Inflammatory macrophage (primary cell): ENCODE measurements at regions not wholly inside any gene's neighbourhood (a gene's known extent, or its start where the extent isn't known, plus 50 kb on each side); places are given as distances from the start of the nearest gene placed in this dataset.

Source experiments
- DNase-seq, 2 donors: peaks; one replicate each; pipeline ENCODE4 v3.0.0-alpha.2; 2020 to 2022

DNA sequence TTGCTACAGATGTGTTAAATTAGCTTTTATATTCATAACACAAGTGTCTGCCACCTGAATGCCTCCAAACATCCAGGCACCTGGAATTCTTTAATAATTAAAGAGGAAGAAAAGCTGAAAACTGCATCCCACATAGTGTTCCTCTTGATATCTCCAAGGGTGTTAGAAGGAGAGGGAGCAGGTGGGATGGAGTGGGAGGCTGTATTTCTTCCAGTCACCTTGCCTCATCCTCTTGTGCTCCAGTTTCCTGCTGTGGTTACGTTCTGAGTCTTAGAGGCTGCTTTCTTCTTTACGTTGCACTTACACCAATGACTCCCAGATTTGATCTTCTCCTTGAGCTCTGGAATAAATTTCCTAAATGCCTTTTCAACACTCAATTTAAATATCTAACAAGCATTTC, 230.3 kb upstream of the LYPLAL1 start:
- no peak for DNase-seq

DNA sequence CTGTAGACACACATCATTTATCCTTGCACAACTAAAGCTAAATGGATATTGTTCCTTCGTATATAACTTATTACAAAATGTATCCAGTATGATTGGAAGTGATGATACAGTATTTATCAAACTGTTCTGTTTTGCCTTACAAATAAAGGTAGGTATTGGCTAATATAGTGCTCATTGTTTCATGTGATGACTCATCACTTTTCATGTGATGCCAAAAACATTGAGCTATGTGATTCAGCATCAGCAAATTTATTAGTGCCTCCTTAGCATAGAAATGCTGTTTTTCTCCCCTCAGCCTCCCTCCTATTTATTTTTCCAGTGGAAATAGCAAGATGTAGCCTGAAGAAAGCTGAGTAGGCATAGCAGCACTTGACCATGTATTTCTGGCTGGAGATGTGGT, 228.6 kb upstream of the LYPLAL1 start:
- no peak for DNase-seq

DNA sequence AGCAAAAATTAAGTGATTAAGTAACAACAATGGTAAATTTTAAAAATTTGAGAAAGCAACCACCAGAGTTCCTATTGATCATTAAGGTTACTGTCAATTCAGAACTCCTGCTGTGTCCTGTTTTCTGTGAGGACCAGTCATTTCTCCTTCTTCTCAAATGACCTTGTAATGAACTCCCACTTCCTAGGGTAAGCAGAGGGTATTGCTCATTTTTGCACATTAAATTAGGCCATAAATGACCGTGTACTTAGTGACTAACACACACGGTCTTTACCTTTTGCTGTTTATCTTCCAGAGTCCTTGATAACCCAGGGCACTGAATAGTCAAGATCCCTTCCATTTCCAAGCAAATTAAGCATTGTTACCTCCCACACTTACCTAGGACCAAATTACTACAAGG, 227.5 kb upstream of the LYPLAL1 start:
- no peak for DNase-seq

DNA sequence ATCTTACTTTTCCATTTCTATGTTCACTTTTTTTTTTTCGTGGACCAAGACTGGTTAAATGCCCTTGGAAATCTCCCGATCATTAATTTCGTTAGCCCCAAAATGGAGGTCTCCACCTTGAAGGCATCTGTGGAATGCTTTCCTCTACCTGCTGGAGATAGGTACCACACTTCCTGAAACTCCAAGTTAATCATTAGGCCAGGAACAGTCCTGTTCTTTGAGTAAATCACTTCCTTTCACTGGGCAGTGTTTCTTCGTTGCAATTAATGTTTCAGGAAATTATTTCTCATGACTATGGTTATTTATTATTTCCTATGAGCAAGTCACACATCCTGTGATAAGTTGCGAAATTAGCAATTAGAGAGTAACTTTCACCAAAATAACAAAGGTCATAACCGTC, 225.2 kb upstream of the LYPLAL1 start:
- no peak for DNase-seq

DNA sequence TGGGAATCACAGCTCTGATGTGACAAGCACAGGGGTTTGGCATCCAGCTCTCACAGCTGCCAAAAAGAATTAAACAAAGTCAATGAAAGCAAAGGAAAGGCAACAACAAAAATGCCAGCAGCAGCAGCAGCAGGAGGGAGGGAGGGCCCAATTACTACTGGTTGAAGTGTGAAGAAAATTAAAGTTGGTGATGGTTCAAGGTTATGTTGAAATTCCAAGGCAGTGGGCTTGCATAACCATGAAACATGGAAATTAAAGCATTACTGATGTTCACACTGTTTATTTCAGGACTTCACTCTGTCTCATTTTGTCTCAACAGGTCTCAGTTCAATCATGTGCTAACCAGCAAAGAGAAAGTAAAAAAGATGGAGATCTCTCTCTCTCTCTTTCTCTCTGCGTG, 220.3 kb upstream of the LYPLAL1 start:
- DNase-seq = no peak

DNA sequence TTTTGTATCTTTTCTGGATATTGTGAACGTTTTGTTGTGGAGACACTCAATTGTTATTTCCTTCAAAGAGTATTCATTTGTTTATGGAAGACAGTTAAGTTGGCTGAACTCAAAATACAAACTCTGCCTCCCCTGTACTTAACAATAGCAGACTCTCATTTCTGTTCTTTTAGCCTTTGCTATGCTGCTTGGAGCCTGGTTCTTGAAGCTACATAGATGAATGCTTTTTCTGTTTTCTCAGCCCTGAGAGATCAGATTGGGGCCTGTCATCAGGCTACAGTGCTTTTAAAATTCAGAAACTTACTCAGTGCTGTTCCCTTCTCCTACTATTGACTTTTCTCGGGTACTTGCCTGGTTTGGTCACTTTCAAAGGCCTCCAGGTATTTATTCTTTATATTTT, 215.7 kb upstream of the LYPLAL1 start:
- DNase-seq = no peak

DNA sequence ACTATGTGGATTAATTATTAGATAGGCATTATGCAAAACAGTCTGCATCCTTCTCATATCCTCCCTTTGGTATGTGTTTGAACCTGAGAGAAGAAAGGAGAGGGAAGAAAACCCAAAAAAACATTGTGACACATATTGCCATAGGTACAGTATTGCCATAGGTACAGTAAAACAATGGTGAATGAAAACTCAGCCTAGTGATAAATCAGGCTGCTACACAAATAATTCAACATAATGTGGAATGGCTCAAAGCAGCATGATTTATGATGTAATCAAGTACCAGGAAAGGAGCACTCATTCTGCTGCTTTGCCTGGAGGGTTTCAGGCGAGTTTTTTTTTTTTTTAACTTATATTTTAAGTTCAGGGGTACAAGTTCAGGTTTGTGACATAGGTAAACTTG, 213.9 kb upstream of the LYPLAL1 start:
- no peak for DNase-seq

DNA sequence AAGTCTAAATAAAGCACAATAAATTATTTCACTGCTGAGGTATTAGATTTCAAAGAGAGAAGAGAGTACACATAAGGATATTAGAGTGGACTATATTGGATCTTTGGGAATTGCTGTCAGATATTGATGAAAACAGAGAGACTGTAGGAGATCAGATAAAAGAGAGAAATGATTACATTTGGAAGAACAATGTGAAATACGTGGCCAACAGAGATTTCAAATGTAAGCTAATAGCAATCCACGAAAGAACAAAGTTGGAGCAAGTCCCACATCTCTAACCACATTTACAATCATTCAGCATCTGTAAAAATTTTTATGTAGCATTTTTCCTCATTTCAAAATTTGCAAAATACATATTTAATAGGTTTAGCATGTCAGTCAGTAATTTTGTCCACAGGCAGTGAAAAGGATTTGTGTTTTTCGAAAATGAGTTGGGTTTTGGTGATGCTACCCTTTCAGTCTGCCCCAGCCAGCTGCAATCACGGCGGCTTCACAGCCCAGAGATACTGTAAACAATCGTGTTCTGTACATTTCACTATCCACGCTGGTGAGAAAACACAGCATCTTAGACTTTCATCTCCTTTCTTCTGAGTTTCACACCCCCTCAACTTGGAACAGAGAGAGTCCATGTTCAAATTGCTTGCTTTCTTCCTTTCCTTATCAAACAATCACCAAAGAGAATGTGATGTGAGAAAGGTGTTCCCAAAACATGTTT, 209.1 kb upstream of the LYPLAL1 start:
- DNase-seq = no peak

DNA sequence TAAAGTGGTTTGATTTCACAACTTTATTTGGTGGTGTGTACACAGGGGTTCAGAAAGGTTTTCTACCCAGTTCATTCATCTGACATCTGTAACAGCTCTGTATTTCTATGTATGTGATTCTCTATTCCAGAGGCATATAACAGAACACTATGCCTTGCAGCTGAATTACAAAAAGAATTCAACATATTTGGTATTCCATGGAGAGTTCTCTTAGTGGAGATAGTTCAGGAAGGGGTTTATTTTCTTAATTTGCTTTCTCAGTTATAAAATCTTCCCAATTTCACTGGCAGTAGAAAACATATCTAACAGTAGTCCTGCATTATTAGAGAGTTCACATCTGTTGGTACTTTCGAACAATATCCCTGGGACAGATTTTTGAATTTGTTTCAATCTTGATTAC, 207.9 kb upstream of the LYPLAL1 start:
- DNase-seq = no peak

DNA sequence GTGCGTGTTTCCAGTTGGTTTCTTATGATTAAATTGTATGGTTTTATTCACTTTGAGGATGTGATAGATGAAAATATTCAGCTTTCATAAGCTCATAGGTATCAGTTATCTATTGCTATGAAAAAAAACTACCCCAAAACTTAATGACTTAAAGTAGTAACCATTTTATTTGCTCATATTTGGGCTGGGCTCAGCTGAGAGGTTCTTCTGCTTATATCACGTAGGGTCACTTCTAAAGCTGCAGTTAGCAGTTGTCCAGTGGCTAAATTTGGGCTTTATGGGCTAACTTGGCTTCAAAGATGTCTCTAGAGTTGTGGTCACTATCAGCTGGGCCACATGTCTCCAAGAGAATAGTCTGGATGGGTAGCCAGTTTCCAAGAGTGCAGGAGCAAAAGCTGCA, 206.4 kb upstream of the LYPLAL1 start:
- DNase-seq = no peak

DNA sequence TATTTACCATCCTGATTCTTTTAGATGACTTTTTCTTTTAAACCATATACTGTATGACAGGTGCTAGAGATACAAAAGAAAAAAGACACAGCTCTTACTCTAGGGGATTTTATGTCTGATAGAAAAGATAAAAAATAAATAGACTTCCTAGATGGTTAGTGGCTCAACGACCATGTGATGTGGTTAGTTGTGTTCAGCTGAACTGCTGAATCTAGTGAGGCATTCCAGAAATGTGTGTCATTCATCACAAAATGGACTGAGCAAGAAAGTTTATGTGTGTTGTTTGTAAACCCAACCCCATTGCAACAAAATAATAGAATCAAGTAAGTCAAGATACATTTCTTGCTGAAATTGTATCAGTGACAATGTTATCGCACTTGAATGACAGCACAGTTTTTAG, 205.8 kb upstream of the LYPLAL1 start:
- no peak for DNase-seq

DNA sequence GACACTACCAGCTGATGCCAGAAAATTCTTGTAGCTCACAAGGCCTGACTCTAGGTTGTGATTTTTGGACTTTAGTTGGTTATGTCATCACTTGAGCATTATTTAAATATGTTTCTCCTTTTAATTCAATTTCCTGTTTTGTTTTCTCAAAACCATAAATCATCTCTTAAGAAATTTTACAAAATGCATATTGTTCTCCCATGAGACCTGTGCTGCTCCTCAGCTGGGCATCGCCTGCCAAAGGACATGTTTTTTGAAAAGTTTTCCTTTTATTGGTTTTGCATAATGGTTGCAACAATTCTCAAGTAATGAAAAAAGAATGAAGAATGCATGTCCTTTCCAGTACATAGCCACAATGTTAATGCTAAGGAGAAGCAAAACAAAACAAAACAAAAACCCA, 204.7 kb upstream of the LYPLAL1 start:
- DNase-seq = no peak

DNA sequence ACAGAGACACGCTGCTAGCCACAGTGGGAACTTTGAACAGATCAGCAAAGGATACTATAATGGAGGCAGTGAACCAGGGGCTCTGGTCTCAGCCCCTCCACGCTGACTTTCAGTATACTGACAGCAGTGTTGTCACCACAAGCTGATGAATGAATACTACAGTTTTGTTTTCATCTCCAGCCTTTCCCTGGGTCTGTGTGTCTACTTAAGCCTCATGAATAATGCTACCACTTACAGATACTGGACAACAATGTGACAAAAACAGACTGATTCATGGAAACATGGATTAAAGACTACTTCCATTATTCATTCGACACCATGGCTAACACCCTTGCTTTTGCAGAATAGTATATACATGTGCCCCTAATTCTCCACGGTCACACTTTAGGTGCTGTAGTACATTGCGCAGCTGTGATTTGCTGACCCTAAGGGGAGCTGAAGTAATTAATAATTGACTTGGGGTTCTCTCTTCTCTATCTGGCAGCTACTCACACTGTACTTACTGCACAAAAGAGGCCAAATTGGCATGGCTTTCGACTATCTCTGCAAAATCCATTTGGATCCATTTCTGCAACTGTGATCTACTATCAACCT, 203.2 kb upstream of the LYPLAL1 start:
- no peak for DNase-seq

DNA sequence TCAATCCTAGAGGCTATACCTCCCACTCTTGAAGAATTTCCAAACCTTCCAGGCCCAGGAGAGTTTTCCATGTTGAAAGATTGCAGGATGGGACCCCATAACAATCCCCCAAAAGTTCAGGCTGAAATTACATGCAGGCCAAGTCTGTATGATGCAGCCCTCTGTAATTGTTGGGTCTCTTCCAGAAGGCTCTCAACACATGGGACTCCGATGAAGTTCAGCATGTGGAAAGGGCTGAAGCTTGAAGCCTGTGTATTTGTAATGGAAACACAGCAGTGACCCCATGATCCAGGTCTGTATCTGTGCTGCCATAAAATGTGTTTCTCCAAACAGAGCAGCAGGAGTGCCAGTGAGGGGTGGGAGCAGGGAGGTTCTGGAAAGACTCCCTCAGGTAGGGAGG, 202.5 kb upstream of the LYPLAL1 start:
- no peak for DNase-seq

DNA sequence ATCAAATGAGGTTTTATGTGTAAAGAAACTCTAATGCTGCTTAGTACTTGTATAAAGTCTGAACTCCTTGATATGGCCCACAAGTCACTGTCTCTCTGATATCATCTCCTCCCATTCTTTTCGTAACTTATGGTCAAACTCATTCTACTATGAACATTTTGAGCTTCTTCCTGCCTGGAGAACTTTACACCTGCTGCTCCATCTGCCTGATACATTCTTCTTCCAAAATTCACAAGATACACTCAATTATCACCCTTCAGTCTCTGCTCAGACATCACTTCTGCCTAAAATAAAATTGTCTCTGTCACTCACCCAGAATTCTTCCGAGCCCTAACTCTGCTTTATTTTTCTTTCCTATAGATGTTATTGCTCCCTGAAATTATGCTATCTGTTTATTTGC, 192.8 kb upstream of the LYPLAL1 start:
- no peak for DNase-seq

DNA sequence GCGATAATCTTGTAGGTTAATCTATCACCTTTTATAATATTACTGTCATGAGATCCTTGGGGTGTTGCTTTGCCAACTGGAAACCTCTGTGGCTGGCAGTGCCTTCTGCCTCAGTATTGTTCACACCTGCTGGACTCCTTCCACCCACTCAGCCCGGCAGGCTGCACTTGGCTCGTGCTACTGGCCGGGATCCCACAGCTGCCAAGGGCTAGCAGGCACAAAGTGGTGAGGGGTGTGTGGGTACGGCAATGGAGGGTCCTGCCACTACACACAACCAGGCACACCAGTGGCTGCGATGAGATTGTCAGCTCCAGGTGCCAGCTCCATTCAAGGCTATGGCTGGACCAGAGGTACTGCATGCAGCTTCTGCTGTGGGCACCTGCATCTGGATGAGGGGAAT, 191.2 kb upstream of the LYPLAL1 start:
- no peak for DNase-seq

DNA sequence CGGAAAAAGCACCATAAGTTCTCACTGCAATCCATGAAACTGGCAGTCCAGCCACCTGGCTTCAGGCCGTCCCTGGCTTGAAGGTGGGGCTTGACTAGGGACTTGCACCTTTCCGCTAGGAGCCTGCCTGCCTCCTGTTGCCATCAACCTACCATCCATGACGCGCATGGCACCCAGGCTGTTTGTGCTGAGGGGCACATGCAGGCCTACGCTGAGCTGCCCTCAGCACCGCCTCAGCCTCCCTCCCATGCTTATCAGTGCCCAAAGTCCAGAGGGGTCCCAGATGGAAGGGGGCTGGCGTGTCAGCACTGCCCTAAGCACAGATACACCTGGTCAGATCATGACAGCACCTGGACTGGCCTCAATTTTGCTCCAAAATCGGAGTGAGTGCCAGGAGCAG, 190.2 kb upstream of the LYPLAL1 start:
- DNase-seq = no peak

DNA sequence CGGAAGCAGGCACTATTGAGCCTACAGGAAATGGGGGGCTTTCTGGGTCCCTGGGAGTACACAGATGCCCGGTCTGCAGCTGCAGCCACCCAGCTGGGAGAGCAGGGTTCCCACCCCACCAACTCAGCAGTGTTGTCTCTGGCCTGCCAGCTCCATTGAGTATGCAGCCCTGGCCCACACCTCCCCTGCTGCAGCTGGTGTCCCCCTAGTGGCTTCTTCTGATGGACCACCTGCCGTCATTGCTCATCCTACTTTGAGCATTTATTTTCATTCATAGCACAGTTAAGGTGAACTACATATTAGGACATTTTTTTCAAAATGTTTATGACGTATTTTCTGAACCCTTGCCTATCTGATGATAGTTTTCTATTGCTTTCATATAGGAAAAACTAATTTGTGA, 189.8 kb upstream of the LYPLAL1 start:
- no peak for DNase-seq

DNA sequence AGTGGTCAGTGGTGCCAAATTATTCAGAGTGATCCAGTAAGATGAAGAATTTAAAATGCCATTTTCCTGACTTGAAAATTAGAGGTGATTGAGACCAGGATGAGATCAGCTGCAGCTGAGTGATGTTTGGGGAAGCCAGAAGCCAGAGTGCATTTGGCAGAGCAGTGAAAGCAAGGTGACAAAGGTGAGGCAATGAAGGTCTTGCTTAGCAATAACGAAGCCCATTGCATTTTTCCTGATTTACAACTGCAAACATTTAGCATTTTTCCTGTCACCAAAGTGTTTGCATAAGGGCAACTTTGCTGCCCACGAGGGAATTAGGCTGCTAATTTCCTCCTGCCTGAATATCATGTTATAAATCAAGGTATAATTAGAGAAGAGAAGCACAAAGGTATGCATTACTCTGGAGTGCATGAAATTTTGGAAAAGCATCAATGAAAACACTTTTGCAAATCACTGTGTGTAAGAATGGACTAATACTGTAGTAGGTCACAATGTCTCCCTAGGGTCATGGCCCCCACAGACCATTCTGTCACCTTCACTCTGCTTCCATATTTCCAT, 188.2 kb upstream of the LYPLAL1 start:
- no peak for DNase-seq

DNA sequence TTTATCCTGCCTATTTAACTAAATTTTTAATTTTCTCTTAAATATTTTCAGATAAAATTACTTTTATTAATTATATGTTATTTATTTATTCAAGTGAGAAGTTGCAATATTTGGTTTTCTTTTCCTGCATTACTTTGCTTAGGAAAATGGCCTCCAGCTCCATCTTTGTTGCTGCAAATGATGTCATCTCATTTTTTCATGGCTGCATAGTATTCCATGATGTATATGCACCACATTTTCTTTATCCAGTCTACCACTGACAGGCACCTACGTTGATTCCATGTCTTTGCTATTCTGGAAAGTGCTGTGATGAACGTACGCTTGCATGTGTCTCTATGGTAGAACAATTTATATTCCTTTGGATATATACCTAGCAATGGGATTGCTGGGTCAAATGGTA, 186.9 kb upstream of the LYPLAL1 start:
- DNase-seq = no peak

DNA sequence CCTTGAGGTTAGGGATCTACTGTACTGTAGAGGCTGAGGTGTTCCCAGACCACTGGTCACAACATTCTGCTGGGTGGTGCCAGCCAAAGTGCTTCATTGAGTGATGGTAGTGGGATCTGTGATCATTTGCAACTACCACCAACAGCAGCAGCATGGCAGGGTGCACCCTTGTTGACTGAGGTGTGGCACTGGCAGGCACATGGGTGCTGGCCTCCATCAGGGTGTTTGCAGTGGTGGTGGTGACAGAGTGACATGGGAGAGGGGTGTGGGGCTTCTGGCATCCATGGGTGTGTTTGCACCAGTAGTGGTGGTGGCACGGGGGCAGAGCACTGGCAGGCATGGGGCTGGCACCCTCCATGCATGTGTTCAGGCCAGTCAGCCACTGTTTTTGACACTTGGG, 183.7 kb upstream of the LYPLAL1 start:
- DNase-seq = no peak

DNA sequence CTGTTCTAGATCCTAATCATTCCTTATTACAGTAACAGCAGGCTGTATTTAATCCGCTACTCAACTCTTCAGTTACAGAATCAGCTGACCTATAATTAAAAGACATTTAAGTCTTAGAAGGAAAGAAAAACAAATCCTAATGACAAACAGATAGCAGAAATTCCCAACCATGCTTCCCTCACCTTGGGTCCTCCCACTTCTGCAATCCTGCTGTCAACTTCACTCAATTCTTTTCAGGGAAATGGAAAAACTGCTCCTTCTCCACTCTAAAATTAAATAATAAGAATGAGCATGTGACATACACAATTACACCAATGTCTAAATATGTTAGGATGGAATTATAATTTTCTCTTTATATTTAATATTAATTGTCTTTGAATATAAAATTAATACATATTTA, 182.6 kb upstream of the LYPLAL1 start:
- no peak for DNase-seq

DNA sequence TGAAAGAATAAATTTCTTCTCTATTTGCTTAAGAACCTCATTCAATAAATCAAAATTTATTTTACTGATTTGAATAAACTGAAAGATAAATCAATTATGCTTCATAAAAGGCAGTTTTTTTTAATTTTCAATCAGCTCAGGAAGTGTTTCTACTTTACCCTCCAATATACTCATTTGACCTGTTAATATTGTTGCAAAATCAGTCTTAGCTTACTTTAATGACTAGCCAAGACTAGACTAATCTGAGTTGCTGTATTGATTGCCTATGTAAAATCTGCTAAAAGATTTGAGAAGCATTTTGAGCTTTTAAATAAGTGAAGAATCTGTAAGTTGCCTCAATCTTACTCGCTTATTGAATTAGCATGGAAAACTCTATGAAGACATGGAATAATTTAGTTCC, 179.1 kb upstream of the LYPLAL1 start:
- no peak for DNase-seq

DNA sequence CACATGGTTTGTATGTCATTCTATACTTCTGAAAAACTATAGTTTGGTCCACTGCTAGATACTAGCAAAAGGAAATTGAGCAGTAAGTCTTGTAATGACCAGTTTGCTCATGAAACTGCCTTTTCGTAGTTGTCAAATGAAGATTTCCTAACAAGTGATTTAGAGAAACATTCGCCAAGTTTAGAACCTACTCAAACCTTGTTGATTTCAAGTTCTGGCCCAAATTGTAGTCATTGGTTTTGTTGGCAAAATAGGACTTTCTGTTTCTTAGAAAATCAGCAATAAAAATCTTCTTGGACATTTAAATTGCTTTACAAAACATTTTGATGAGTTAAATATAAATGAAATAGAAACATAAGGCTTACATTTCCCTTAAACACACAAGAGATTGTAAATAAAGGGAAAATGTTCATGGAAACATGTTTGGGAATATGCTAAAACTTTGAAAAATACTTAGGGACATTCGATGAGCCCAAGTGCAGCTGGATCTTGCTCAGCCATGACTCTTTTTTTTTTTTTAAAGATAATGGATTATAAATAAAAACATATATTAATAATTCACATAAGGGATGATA, 178.5 kb upstream of the LYPLAL1 start:
- no peak for DNase-seq
